ENCODE measurements at regions not wholly inside any gene's neighbourhood (a gene's known extent, or its start where the extent isn't known, plus 50 kb on each side); places are given as distances from the start of the nearest gene placed in this dataset.

DNA sequence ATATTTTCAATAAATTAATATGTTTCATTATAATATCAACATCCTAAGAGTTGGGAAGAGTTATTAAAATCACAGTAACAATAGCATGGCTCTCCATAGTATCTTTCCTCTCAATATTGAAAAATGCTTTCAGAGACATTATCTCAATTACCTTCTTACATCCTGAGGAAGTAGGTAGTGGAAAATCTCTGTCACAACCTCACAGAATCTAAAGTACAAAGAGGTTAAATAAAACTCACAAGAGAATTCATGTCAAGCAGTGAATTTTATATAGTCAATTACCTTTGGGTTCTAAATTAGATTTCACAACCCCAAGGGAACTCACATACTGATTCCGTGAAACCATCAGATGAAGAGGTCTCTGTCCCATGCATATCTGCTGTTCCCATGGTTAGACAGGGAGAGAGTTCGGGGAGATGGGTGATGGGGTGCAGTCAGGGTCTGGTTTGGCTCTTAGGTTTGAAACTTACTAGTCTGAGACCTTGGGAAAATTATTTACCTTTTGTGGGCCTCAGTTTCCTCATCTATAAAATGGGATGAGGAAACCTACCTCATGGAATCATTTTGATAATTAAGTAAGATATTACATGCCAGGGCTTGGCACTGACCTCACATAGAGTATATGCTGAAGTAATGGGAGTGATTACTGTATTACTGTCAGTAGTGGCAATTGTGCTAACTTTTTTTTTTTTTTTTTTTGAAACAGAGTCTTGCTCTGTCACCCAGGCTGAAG lies 74.0 kb upstream of the SNX9 start:
- no peak for TF ChIP-seq USF2 (IDR thresholded peaks at IDR 0.05; ENCODE audit: borderline replicate concordance, low read depth, low read length)
- TF ChIP-seq, protein P1, sequence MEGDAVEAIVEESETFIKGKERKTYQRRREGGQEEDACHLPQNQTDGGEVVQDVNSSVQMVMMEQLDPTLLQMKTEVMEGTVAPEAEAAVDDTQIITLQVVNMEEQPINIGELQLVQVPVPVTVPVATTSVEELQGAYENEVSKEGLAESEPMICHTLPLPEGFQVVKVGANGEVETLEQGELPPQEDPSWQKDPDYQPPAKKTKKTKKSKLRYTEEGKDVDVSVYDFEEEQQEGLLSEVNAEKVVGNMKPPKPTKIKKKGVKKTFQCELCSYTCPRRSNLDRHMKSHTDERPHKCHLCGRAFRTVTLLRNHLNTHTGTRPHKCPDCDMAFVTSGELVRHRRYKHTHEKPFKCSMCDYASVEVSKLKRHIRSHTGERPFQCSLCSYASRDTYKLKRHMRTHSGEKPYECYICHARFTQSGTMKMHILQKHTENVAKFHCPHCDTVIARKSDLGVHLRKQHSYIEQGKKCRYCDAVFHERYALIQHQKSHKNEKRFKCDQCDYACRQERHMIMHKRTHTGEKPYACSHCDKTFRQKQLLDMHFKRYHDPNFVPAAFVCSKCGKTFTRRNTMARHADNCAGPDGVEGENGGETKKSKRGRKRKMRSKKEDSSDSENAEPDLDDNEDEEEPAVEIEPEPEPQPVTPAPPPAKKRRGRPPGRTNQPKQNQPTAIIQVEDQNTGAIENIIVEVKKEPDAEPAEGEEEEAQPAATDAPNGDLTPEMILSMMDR (IDR thresholded peaks at IDR 0.05): no peak
- TF ChIP-seq EP300 (IDR thresholded peaks at IDR 0.05; ENCODE audit: borderline replicate concordance in 1 of 2, low read depth in 1 of 2, low read length in 1 of 2): no peak
- no peak for TF ChIP-seq SMC3 (IDR thresholded peaks at IDR 0.05; ENCODE audit: low read depth, low read length)
- no peak for TF ChIP-seq REST (IDR thresholded peaks at IDR 0.05; ENCODE audit: low read depth, low read length)
- no peak for TF ChIP-seq GABPA (IDR thresholded peaks at IDR 0.05; ENCODE audit: low read depth)
- TF ChIP-seq MXI1 (IDR thresholded peaks at IDR 0.05; ENCODE audit: low read depth, low read length): no peak
- no peak for TF ChIP-seq RAD21 (IDR thresholded peaks at IDR 0.05; ENCODE audit: low read length)
- no peak for TF ChIP-seq EZH2phosphoT487 (IDR thresholded peaks at IDR 0.05; ENCODE audit: borderline replicate concordance, low read depth)
- no peak for TF ChIP-seq POLR2AphosphoS5 (IDR thresholded peaks at IDR 0.05; ENCODE audit: low read depth, low read length)
- no peak for TF ChIP-seq FOXM1 (IDR thresholded peaks at IDR 0.05; ENCODE audit: low read depth)
- no peak for TF ChIP-seq JUND (IDR thresholded peaks at IDR 0.05)
- no peak for TF ChIP-seq TCF12 (IDR thresholded peaks at IDR 0.05)

Data from SK-N-SH (cell line).